K562 (cell line): ENCODE measurements at regions not wholly inside any gene's neighbourhood (a gene's known extent, or its start where the extent isn't known, plus 50 kb on each side); places are given as distances from the start of the nearest gene placed in this dataset.

Experiments used
- ATAC-seq: fragments of 200-7000 bp; cut with Tn5 transposase; 3 replicates; pipeline ENCODE4 v1.9.1; 2020; ENCODE audit warnings: moderate library complexity
- BruUV-seq: library from RNA; stranded (reverse); fragments of 400-500 nt; replicated peaks from 2 replicates; lab custom pipeline; 2021; lab: Mats Ljungman, UMichigan
- CTCF ChIA-PET: fragments of 300-600 bp; formaldehyde crosslinking; extraction: SDS; loops from one replicate; lab custom pipeline; 2021; ENCODE audit warnings: low intra/inter-chr PET ratio; lab: Yijun Ruan, JAX
- POLR2A ChIA-PET: fragments of 300-600, 350-650 bp; sonication (Branson Sonifier 250); formaldehyde crosslinking; extraction: SDS; loops from one replicate; lab custom pipeline; 2021; ENCODE audit warnings: antibody characterized with exemption, inconsistent platforms; lab: Yijun Ruan, JAX
- DNase-seq, 4 experiments: peaks; one replicate each; pipeline versions ENCODE4 v3.0.0 to v3.0.0-alpha.2; 2011 to 2018; ENCODE audit warnings: low spot score in 3 of 4, mixed read lengths in 3 of 4; ENCODE audit errors: extremely low read depth in 1 of 4
- FAIRE-seq: peaks from 2 replicates; lab custom pipeline; 2011; peaks lifted over from hg19 to GRCh38; lab: Jason Lieb, UNC
- H2AFZ ChIP-seq: 2 replicates; pipeline ENCODE4 v1.6.0; 2011; ENCODE audit warnings: low read depth, low read length, control low read depth, inconsistent platforms
- H3K27ac ChIP-seq: fragments of 200-600 bp; 3 replicates; pipeline ENCODE4 v1.8.0; 2011; ENCODE audit warnings: low read depth, mild to moderate bottlenecking, control low read depth, inconsistent platforms, low read length, moderate library complexity, mixed read lengths; ENCODE audit errors: extremely low read depth
- H3K27me3 ChIP-seq, 2 experiments: fragments of 300-600 bp in 1 of 2; 2 replicates in 1 of 2; 3 replicates in 1 of 2; pipeline versions ENCODE4 v1.6.0 to v1.8.0; 2011; ENCODE audit warnings: inconsistent platforms in 2 of 2, low read length in 2 of 2, mild to moderate bottlenecking in 1 of 2, mixed read lengths in 1 of 2, moderate library complexity in 1 of 2; ENCODE audit not compliant: control insufficient read depth in 2 of 2, insufficient read depth in 2 of 2
- H3K36me3 ChIP-seq: fragments of 300-600 bp; 3 replicates; pipeline ENCODE4 v1.8.0; 2011; ENCODE audit warnings: mild to moderate bottlenecking, low read length, inconsistent platforms; ENCODE audit not compliant: control insufficient read depth, insufficient read depth
- H3K4me1 ChIP-seq, 2 experiments: fragments of 200-600 bp in 1 of 2; replicated peaks in 1 of 2; 2 replicates in 1 of 2; 3 replicates in 1 of 2; pipeline versions ENCODE4 v1.5.1 to v1.8.0; 2011; ENCODE audit warnings: inconsistent platforms in 2 of 2, low read length in 2 of 2, mild to moderate bottlenecking in 1 of 2, mixed read lengths in 1 of 2, moderate library complexity in 1 of 2; ENCODE audit not compliant: control insufficient read depth in 2 of 2, insufficient read depth in 2 of 2
- H3K4me2 ChIP-seq: 2 replicates; pipeline ENCODE4 v1.6.1; 2011; ENCODE audit warnings: low read length, control low read depth, inconsistent platforms, mixed read lengths; ENCODE audit not compliant: insufficient read depth
- H3K4me3 ChIP-seq: fragments of 200-600 bp; sonication (generic), shearing (Covaris generic); 2 replicates; pipeline ENCODE4 v1.5.1; 2016; ENCODE audit warnings: control low read depth, inconsistent platforms
- H3K79me2 ChIP-seq: fragments of 200-600 bp; 3 replicates; pipeline ENCODE4 v1.8.0; 2011; ENCODE audit warnings: low read length, inconsistent platforms; ENCODE audit not compliant: control insufficient read depth, insufficient read depth
- H3K9ac ChIP-seq, 2 experiments: 2 replicates each; pipeline versions ENCODE4 v1.6.0 to v1.6.1; 2011; ENCODE audit warnings: low read depth in 2 of 2, low read length in 2 of 2, control low read depth in 1 of 2, inconsistent platforms in 1 of 2, mild to moderate bottlenecking in 1 of 2, mixed read lengths in 1 of 2; ENCODE audit not compliant: insufficient read depth in 1 of 2
- H3K9me1 ChIP-seq: one replicate; pipeline ENCODE4 v1.6.0; 2011; ENCODE audit warnings: inconsistent platforms, mild to moderate bottlenecking, low read length, moderate library complexity; ENCODE audit not compliant: control insufficient read depth, insufficient read depth
- H3K9me3 ChIP-seq: replicated peaks from 2 replicates; pipeline ENCODE4 v1.5.1; 2011; ENCODE audit warnings: low read depth, low read length, inconsistent platforms; ENCODE audit not compliant: control insufficient read depth, insufficient read depth
- H4K20me1 ChIP-seq: replicated peaks from 2 replicates; pipeline ENCODE4 v1.6.1; 2011; ENCODE audit warnings: low read length, inconsistent platforms, mixed read lengths; ENCODE audit not compliant: control insufficient read depth, insufficient read depth
- CBFA2T2 ChIP-seq: fragments of 450-650 bp; conservative IDR thresholded peaks from 2 replicates; pipeline ENCODE4 v1.6.1; 2017; ENCODE audit warnings: mild to moderate bottlenecking
- ELF4 ChIP-seq: fragments of 450-650 bp; formaldehyde crosslinking; IDR thresholded peaks from 2 replicates; pipeline ENCODE4 v1.4.0; 2022; ENCODE audit warnings: missing genetic modification characterization
- POLR2B ChIP-seq: fragments of 450-650 bp; IDR thresholded peaks from 2 replicates; pipeline ENCODE4 v1.6.1; 2018; ENCODE audit warnings: low read depth; ENCODE audit not compliant: partially characterized antibody
- ZNF174 ChIP-seq: fragments of 250-450 bp; sonication (Bioruptor Pico); IDR thresholded peaks from 2 replicates; pipeline ENCODE4 v1.4.0; 2020; ENCODE audit warnings: mild to moderate bottlenecking
- ZNF324 ChIP-seq: fragments of 250-450 bp; sonication (Bioruptor Pico); IDR thresholded peaks from 2 replicates; pipeline ENCODE4 v1.4.0; 2020; ENCODE audit warnings: mild to moderate bottlenecking
- whole genome bisulfite sequencing: fragments of 100-300 bp; shearing (Covaris generic); methylation state at CpG from one replicate; pipeline ENCODE4 v1.1.6; 2016; ENCODE audit warnings: low coverage, mixed read lengths; ENCODE audit not compliant: insufficient coverage; ENCODE audit errors: missing lambda C conversion rate; 5-methylcytosine and 5-hydroxymethylcytosine counted together
- in situ Hi-C: fragments of 300-500 bp; cut with MboI; formaldehyde crosslinking; loops from 4 replicates; pipeline ENCODE4 v1.15.0; 2018; ENCODE audit warnings: inconsistent platforms, mixed read lengths
- intact Hi-C: fragments of 100-400 bp; cut with micrococcal nuclease; formaldehyde crosslinking; loops from 2 replicates; pipeline ENCODE4 v1.14.2; 2022
- TF ChIP-seq, protein P1 (sequence below), 2 experiments: fragments of 450-650 bp in 1 of 2; IDR thresholded peaks; 2 replicates each; pipeline ENCODE4 v1.6.1; 2011 to 2017; ENCODE audit warnings: low read depth in 2 of 2, antibody characterized with exemption in 1 of 2, borderline replicate concordance in 1 of 2, low read length in 1 of 2, mild to moderate bottlenecking in 1 of 2, mixed read lengths in 1 of 2; ENCODE audit not compliant: control insufficient read depth in 1 of 2
- TF ChIP-seq, protein P2 (sequence below): fragments of 450-650 bp; formaldehyde crosslinking; IDR thresholded peaks from 2 replicates; pipeline ENCODE4 v1.4.0; 2022; ENCODE audit warnings: missing genetic modification characterization
- TF ChIP-seq, protein P3 (sequence below): fragments of 450-650 bp; IDR thresholded peaks from 2 replicates; pipeline ENCODE4 v1.6.1; 2018; ENCODE audit not compliant: partially characterized antibody

DNA sequence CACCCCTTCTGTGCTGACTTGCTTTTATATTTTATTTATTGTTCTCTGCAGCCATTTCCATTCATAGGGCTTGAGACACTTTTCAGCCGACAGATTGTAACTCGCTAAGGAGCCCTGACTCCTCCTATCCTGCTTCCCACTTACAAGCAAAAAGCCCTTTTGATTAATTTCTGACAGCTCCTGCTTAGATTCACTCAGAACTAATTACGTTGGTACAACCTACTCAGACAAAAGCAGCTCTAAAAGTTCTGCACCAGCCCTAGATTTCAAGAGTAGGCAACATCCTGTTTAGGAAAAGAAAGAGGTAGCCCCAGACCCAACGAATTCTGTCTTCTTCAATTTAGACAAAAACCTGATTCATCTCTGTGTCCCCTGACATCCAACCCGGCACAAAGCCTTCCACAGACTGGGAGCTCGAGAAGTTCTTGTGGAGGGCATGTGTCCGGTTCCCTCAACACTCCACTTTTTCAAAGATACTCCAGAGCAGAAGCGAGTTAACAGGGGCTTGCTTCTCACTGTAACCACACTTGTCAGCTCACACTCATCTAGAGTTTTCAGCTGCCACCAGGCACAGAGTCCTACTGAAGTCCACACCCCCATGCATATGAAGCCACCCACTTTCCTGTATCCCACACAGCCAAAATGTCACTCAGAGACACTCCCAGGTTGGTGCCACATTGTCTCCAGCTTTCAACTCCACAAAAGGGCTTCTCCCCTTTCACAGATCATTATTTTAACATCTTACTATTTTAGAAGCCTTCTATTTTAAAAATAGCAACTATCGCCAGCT lies 113.6 kb upstream of the NFE2L3 start:
- CTCF ChIA-PET, result interaction anchor here (0.5 kb wide), 1 partner anchor 161 kb away, joined by 3 read pairs; no protein-coding TSS in a partner anchor
- no peak for TF ChIP-seq ZNF174 (CRISPR knock-in tag)
- TF ChIP-seq, protein P1, sequence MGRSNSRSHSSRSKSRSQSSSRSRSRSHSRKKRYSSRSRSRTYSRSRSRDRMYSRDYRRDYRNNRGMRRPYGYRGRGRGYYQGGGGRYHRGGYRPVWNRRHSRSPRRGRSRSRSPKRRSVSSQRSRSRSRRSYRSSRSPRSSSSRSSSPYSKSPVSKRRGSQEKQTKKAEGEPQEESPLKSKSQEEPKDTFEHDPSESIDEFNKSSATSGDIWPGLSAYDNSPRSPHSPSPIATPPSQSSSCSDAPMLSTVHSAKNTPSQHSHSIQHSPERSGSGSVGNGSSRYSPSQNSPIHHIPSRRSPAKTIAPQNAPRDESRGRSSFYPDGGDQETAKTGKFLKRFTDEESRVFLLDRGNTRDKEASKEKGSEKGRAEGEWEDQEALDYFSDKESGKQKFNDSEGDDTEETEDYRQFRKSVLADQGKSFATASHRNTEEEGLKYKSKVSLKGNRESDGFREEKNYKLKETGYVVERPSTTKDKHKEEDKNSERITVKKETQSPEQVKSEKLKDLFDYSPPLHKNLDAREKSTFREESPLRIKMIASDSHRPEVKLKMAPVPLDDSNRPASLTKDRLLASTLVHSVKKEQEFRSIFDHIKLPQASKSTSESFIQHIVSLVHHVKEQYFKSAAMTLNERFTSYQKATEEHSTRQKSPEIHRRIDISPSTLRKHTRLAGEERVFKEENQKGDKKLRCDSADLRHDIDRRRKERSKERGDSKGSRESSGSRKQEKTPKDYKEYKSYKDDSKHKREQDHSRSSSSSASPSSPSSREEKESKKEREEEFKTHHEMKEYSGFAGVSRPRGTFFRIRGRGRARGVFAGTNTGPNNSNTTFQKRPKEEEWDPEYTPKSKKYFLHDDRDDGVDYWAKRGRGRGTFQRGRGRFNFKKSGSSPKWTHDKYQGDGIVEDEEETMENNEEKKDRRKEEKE (IDR thresholded peaks at IDR 0.05; ENCODE audit: borderline replicate concordance in 1 of 2, control insufficient read depth in 1 of 2, low read depth in 2 of 2, low read length in 1 of 2), result no peak
- TF ChIP-seq ELF4 (CRISPR knock-in tag), result no peak
- TF ChIP-seq ZNF324, result no peak
- no peak for TF ChIP-seq CBFA2T2
- TF ChIP-seq, protein P2, sequence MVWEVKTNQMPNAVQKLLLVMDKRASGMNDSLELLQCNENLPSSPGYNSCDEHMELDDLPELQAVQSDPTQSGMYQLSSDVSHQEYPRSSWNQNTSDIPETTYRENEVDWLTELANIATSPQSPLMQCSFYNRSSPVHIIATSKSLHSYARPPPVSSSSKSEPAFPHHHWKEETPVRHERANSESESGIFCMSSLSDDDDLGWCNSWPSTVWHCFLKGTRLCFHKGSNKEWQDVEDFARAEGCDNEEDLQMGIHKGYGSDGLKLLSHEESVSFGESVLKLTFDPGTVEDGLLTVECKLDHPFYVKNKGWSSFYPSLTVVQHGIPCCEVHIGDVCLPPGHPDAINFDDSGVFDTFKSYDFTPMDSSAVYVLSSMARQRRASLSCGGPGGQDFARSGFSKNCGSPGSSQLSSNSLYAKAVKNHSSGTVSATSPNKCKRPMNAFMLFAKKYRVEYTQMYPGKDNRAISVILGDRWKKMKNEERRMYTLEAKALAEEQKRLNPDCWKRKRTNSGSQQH (CRISPR knock-in tag), result no peak
- TF ChIP-seq POLR2B, result no peak
- TF ChIP-seq, protein P3, sequence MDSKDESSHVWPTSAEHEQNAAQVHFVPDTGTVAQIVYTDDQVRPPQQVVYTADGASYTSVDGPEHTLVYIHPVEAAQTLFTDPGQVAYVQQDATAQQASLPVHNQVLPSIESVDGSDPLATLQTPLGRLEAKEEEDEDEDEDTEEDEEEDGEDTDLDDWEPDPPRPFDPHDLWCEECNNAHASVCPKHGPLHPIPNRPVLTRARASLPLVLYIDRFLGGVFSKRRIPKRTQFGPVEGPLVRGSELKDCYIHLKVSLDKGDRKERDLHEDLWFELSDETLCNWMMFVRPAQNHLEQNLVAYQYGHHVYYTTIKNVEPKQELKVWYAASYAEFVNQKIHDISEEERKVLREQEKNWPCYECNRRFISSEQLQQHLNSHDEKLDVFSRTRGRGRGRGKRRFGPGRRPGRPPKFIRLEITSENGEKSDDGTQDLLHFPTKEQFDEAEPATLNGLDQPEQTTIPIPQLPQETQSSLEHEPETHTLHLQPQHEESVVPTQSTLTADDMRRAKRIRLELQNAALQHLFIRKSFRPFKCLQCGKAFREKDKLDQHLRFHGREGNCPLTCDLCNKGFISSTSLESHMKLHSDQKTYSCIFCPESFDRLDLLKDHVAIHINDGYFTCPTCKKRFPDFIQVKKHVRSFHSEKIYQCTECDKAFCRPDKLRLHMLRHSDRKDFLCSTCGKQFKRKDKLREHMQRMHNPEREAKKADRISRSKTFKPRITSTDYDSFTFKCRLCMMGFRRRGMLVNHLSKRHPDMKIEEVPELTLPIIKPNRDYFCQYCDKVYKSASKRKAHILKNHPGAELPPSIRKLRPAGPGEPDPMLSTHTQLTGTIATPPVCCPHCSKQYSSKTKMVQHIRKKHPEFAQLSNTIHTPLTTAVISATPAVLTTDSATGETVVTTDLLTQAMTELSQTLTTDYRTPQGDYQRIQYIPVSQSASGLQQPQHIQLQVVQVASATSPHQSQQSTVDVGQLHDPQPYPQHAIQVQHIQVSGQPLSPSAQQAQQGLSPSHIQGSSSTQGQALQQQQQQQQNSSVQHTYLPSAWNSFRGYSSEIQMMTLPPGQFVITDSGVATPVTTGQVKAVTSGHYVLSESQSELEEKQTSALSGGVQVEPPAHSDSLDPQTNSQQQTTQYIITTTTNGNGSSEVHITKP, result no peak
- in situ Hi-C loops, result no loop called here
- Histone ChIP-seq H3K9ac (no peak overlapping the region), H3K9me1 (no peaks in the 10 kb centered on the region), H3K79me2 (no peaks in the 10 kb centered on the region), H3K4me2 (no peak overlapping the region), H3K36me3 (no peaks in the 10 kb centered on the region), H3K9me3 (no peaks in the 10 kb centered on the region), H3K27me3 (peaks cover 26 to 34% of the 10 kb centered on the region in 2 experiments; a peak in 4 of 5 replicates), H3K4me1 (no peaks in the 10 kb centered on the region), H3K27ac (no peak overlapping the region), H4K20me1 (no peaks in the 10 kb centered on the region), H2AFZ (no peak overlapping the region), H3K4me3 (no peak overlapping the region)
- POLR2A ChIA-PET, result interaction anchor here (1.0 kb wide), 1 partner anchor 40 kb away, joined by 3 read pairs; no protein-coding TSS in a partner anchor
- no TSS peak for BruUV-seq
- ATAC-seq (no peak), DNase-seq (no peak), FAIRE-seq (no peak)
- intact Hi-C loops, result no loop called here
- WGBS, result 2% methylated on average over 9 of the region's 9 CpGs
